GM12865 (cell line): ENCODE measurements at regions not wholly inside any gene's neighbourhood (a gene's known extent, or its start where the extent isn't known, plus 50 kb on each side); places are given as distances from the start of the nearest gene placed in this dataset.

Source experiments
- DNase-seq: peaks from one replicate; pipeline ENCODE4 v3.0.0; 2010; ENCODE audit warnings: low read depth
- H3K4me3 ChIP-seq: 2 replicates; pipeline ENCODE4 v1.5.1; 2011; ENCODE audit warnings: mild to moderate bottlenecking, low read depth, low read length, control low read depth
- TF ChIP-seq, protein P1 (sequence below): IDR thresholded peaks from 2 replicates; pipeline ENCODE4 v1.5.1; 2011; ENCODE audit warnings: low read length, control low read depth, low read depth, inconsistent platforms; ENCODE audit not compliant: insufficient read depth; ENCODE audit errors: missing control alignments

DNA sequence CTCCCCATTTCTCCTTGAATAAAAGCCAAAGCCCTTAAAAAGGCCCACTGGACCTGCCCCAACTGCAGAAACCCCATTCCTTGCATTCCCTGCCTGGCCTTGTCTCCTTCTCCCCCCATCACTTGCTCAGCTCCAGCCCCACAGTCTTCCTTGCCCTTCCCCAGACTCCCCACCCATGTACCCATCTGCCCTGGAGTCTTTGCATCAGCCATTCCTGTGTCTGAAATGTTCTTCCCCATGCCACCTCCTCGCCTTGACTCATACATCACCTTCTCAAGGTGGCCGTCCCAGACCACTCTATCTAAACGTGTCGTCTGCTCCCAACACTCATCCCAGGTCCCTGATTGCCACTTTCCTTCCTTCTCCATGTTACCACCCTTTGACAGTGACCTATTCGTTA, 77.4 kb upstream of the SHANK2 start:
- TF ChIP-seq, protein P1, sequence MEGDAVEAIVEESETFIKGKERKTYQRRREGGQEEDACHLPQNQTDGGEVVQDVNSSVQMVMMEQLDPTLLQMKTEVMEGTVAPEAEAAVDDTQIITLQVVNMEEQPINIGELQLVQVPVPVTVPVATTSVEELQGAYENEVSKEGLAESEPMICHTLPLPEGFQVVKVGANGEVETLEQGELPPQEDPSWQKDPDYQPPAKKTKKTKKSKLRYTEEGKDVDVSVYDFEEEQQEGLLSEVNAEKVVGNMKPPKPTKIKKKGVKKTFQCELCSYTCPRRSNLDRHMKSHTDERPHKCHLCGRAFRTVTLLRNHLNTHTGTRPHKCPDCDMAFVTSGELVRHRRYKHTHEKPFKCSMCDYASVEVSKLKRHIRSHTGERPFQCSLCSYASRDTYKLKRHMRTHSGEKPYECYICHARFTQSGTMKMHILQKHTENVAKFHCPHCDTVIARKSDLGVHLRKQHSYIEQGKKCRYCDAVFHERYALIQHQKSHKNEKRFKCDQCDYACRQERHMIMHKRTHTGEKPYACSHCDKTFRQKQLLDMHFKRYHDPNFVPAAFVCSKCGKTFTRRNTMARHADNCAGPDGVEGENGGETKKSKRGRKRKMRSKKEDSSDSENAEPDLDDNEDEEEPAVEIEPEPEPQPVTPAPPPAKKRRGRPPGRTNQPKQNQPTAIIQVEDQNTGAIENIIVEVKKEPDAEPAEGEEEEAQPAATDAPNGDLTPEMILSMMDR: no peak
- no peak for DNase-seq
- no peak overlapping the region for H3K4me3 ChIP-seq

DNA sequence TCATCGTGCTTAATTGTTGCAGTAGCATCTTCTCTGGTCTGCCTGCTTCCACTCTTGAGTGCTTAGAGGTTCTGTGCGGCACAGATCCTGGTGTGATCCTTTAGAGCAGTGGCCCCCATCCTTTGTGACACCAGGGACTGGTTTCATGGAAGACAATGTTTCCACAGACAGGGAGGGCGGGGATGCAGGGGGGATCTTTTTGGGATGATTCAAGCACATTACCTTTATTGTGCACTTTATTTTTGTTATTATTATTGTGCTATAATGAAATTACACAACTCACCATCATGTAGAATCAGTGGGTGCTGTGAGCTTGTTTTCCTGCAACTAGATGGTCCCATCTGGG, 76.8 kb upstream of the SHANK2 start:
- no peak overlapping the region for H3K4me3 ChIP-seq
- TF ChIP-seq, protein P1: no peak
- no peak for DNase-seq

DNA sequence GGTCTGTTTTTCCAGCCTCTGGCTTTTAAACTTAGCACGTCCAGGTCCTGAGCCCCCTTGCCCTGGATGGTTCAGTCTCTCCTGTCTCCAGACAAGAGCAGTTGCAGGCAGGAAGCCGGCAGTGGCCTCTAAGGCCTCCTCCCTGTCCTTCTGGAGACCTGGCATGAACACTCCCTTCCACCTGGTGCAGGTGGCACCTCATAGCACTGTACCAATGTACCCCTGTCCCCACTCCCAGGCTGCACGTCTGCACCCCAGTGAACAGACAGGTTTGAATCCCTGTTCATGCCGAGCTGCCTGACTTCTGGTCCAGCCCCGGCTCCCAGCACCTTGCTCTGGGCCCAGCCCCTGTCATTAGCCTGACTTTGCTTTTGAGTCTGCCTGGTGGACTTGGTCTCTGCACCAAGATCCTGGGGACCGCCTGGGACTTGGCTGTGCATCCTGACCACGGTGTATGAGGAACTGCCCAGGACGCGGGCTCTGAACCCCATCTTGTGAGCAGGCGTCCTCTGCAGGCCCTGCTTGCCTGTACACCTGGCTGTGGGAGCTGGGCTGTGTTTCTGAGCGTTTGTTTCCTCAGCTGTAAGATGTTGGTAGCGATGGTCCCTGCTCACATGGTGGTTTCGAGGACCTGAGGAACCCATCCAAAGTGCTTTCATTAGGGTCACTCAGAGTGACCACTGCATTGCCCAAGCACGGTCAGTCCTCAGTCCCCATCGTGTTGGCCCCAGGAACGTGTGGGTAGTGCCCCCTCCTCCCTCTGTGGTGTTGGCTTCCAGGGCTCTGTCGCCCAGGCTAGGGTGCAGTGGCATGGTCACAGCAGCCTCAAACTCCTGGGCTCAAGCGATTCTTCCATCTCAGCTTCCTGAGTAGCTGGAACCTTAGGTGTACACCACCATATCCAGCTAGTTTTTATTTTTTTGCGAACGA, 75.0 kb upstream of the SHANK2 start:
- TF ChIP-seq, protein P1: no peak
- H3K4me3 ChIP-seq: no peak overlapping the region
- DNase-seq: no peak

DNA sequence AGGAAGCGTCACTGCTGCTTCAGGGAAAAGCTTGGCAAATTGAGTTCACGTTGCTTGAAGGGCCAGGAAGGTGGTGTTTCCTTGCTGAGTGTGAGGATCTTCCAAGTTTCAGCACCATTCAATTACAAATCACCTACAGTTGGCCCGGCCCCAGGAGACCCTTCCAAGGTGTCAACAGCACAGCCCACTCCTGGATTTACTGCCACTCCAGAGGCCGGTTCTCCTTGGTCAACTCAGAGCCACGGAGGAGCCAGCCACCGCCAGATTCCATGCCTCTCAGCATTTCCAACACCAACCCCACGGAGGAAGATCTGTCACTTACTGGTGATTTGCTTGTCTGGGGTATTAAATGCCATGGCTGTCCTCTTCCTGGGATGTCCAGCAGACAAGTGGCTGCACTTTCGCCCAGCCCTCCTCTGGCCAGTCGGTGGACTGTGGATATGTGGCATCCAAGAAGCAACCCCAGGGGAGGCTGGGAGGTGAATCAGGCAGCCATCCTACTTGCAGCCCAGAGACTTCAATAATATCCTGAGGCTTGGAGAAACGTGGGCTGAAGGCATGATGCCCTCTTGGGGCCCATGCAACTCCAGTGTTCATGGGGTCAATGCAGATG, 74.1 kb upstream of the SHANK2 start:
- no peak for DNase-seq
- TF ChIP-seq, protein P1: no peak

DNA sequence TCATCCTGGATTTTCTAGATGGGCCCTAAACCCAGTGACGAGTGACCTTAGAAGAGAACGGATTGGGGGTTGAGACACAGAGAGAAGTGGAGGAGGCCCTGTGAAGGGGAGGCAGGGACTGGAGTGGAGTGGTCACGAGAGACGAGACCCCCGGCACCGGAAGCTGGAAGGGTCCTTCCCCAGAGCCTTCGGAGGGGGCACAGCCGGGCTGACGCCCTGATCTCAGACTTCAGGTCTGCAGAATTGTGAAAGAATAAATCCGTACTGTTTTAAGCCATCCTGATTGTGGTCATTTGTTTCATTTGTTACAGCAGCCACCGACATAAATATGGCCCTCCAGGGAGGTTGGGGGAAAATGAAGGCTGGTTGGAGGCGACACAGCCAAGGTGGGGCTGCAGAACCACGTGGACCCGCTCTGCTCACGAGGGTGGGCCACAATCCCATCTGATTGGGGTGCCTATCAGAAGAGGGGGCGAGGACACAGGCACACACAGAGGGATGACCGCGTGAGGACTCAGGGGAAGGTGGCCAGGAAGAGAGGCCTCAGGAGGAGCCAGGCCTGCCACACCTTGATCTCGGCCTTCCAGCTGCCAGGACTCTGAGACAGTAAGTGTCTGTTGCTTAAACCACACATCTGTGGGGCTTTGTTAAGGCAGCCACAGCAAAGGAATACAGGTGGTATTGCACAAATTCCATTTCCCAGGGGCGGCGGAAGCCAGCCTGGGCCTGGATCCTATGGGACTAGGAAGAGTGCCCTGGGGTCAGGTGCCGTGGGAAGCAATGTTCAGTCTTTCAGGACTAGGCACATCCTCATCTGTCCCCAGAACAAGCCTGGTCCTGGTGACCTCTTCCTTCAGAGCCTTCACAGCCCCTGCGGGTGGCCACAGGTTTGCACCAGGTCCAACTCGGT, 73.3 kb upstream of the SHANK2 start:
- H3K4me3 ChIP-seq: no peak overlapping the region
- no peak for DNase-seq
- TF ChIP-seq, protein P1: no peak

More for the DNA sequence above, 74.1 kb upstream of the SHANK2 start:
- H3K4me3 ChIP-seq: no peak overlapping the region

DNA sequence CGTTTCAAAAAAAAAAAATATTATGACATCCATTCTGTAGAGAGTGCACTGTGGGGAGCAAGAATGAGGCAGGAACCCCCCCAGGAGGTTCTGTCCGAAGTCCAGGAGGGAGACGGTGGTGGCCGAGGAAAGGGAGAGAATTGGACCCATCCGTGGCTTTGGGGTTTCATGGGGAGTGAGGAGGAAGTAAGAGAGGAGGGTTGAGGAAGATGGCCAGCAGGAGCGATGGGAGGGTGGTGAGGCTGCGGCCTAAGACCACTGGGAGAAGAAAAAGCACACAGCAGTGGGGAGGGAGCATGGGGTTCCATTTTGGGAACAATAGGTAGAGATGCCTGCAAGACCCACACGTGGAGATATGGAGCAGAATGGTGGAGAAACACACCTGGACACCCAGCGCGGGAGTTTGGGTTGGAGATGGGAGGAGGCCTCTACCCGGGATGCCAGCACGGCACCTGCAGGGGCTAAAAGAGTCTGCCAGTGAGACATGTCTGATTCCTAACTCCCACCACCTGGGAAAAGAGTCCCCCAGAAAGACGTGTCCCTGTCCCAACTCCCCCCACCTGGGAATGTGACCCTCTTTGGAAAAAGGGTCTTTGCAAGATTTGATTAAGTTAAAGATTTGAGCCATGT, 72.5 kb upstream of the SHANK2 start:
- no peak for DNase-seq
- TF ChIP-seq, protein P1: no peak
- H3K4me3 ChIP-seq: no peak overlapping the region
